Kidney (tissue), 13 donors: ENCODE measurements at regions not wholly inside any gene's neighbourhood (a gene's known extent, or its start where the extent isn't known, plus 50 kb on each side); places are given as distances from the start of the nearest gene placed in this dataset.

ENCODE experiments used
- DNase-seq, 5 donors: peaks; one replicate each; pipeline ENCODE4 v3.0.0-alpha.2; 2013 to 2020
- FAIRE-seq: peaks from 2 replicates; lab custom pipeline; 2012; peaks lifted over from hg19 to GRCh38; lab: Jason Lieb, UNC
- H3K27ac ChIP-seq, 2 donors: one replicate each; pipeline ENCODE4 v1.7.0; 2013; ENCODE audit warnings: low read depth in 2 of 2, low read length in 2 of 2, inconsistent platforms in 1 of 2
- H3K27me3 ChIP-seq: one replicate; pipeline ENCODE4 v1.7.1; 2013; ENCODE audit warnings: low read length, inconsistent platforms; ENCODE audit not compliant: control insufficient read depth, insufficient read depth
- H3K36me3 ChIP-seq, 3 donors: one replicate each; pipeline versions ENCODE4 v1.7.0 to v1.7.1; 2013; ENCODE audit warnings: low read length in 3 of 3, control low read depth in 1 of 3, inconsistent platforms in 1 of 3; ENCODE audit not compliant: insufficient read depth in 3 of 3, control insufficient read depth in 2 of 3
- H3K4me1 ChIP-seq, 3 donors: one replicate each; pipeline versions ENCODE4 v1.7.0 to v1.7.1; 2013; ENCODE audit warnings: low read length in 3 of 3, inconsistent platforms in 1 of 3, low read depth in 1 of 3; ENCODE audit not compliant: control insufficient read depth in 2 of 3, insufficient read depth in 2 of 3
- H3K4me3 ChIP-seq, 3 donors: one replicate each; pipeline versions ENCODE4 v1.7.0 to v1.8.1; 2013; ENCODE audit warnings: low read length in 3 of 3, control low read depth in 1 of 3, inconsistent platforms in 1 of 3
- H3K9ac ChIP-seq, 3 donors: one replicate each; pipeline versions ENCODE4 v1.7.0 to v1.7.1; 2013; ENCODE audit warnings: low read length in 3 of 3, control low read depth in 1 of 3, inconsistent platforms in 1 of 3
- H3K9me3 ChIP-seq, 3 donors: one replicate each; pipeline versions ENCODE4 v1.7.0 to v1.7.1; 2013; ENCODE audit warnings: low read length in 3 of 3, control low read depth in 1 of 3, inconsistent platforms in 1 of 3; ENCODE audit not compliant: control insufficient read depth in 2 of 3, insufficient read depth in 1 of 3
- CTCF ChIP-seq: IDR thresholded peaks from 3 replicates; pipeline ENCODE4 v1.5.1; 2012; ENCODE audit warnings: mild to moderate bottlenecking, moderate library complexity, borderline replicate concordance; ENCODE audit not compliant: insufficient read depth; ENCODE audit errors: extremely low read depth
- intact Hi-C: fragments of 100-400 bp; cut with DNase I; formaldehyde crosslinking; loops from one replicate; pipeline ENCODE4 v1.11.1; 2022
- donor health status: control.
- donor health status: control.
- donor health status: control.
- donor health status: control.
- donor health status: control.
- donor health status: DM: yes; HTN: yes; CAD: no.
- donor health status: Normal renal cell carcinoma (clear cell type).

DNA sequence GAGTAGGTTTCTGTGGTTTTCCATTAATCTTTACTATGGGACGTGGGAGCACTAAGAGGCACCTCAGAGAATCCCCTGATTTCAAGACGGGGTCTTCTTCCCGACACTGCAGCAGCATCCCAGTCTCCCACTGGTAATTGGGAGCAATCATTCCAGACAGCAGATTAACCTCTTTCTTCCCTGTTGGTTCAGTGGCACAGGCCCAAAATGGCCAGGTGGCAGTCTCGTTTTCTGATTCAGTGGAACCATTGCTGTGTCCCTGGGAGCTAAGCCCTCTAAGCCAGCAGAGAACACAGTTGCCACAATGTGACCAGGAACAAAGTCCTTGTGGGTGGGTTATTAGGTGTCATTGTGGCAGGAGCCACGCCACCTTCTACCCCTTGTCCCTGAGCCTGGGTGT lies 342.1 kb downstream of the MATN1 start:
- H3K4me1 ChIP-seq, result no peaks in the 10 kb centered on the region
- TF ChIP-seq CTCF, result no peak
- H3K27me3 ChIP-seq, result no peaks in the 10 kb centered on the region
- no peak overlapping the region for H3K9ac ChIP-seq
- H3K9me3 ChIP-seq, result no peaks in the 10 kb centered on the region
- peak in 2 of 5 donors; percentile 11 to 21 for DNase-seq
- H3K27ac ChIP-seq, result no peak overlapping the region
- no peak overlapping the region for H3K4me3 ChIP-seq
- intact Hi-C loops, result no loop called here
- no peaks in the 10 kb centered on the region for H3K36me3 ChIP-seq
- FAIRE-seq, result no peak

- H3K9me3 ChIP-seq, result no peaks in the 10 kb centered on the region
- no peak overlapping the region for H3K9ac ChIP-seq
- no peaks in the 10 kb centered on the region for H3K4me1 ChIP-seq
- no peak for TF ChIP-seq CTCF
- FAIRE-seq, result no peak
- no peaks in the 10 kb centered on the region for H3K36me3 ChIP-seq
- H3K27me3 ChIP-seq, result no peaks in the 10 kb centered on the region
- no peak overlapping the region for H3K4me3 ChIP-seq
- H3K27ac ChIP-seq, result no peak overlapping the region
- intact Hi-C loops, result no loop called here
- no peak for DNase-seq
Measured at GRCh38 chr1:30380625-30380984, 342.8 kb downstream of the MATN1 start.

GRCh38 chr1:30379684-30380624 lies 343.4 kb downstream of the MATN1 start:
- no peak overlapping the region for H3K9ac ChIP-seq
- peak; percentile 84 for TF ChIP-seq CTCF
- no peak for FAIRE-seq
- no peaks in the 10 kb centered on the region for H3K9me3 ChIP-seq
- no peaks in the 10 kb centered on the region for H3K27me3 ChIP-seq
- peak; percentile 62 to 90 (median 70) for DNase-seq
- no peak overlapping the region for H3K27ac ChIP-seq
- H3K4me1 ChIP-seq, result no peaks in the 10 kb centered on the region
- H3K36me3 ChIP-seq, result no peaks in the 10 kb centered on the region
- intact Hi-C loops, result no loop called here
- H3K4me3 ChIP-seq, result no peak overlapping the region
